ENCODE measurements at regions not wholly inside any gene's neighbourhood (a gene's known extent, or its start where the extent isn't known, plus 50 kb on each side); places are given as distances from the start of the nearest gene placed in this dataset.

DNA sequence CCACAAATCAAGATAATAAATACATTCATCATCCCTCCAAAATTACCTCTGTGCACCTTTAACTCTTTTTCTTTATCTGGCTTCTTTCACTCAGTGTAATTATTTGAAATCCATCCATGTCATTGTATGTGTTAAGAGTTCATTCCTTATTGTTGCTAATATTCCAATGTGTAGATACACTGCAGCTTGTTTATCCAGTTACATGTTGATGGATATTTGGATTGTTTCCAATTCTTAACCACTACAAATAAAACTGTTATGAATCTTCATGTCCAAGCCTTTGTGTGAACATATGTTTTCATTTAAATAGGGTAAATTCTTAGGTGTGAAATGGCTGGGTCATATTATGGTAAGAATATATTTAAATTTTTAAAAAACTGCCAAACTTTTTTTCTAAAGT is 323.3 kb upstream of the NCAM1 start:
- in situ Hi-C loops (cut with MboI; ENCODE audit: low pct_ligation_motif_present in 1 of 4, low pct_unique_long_range_greater_than_20kb in 1 of 4, low sequenced_read_pairs in 3 of 4), result no loop called here
- H3K4me1 ChIP-seq, result no peaks in the 10 kb centered on the region
- intact Hi-C loops (cut with DNase I; ENCODE audit: low total_unique reads), result no loop called here

GRCh38 chr11:112639469-112639868 is 321.8 kb upstream of the NCAM1 start:
- TF ChIP-seq POLR2A (IDR thresholded peaks at IDR 0.05) (no peak), EP300 (IDR thresholded peaks at IDR 0.05; ENCODE audit: low read depth) (no peak), CTCF (IDR thresholded peaks at IDR 0.05) (no peak), POLR2AphosphoS5 (IDR thresholded peaks at IDR 0.05) (no peak)

More for the DNA sequence above, 323.3 kb upstream of the NCAM1 start:
- TF ChIP-seq POLR2AphosphoS5 (IDR thresholded peaks at IDR 0.05) (no peak), EP300 (IDR thresholded peaks at IDR 0.05; ENCODE audit: low read depth) (no peak), POLR2A (IDR thresholded peaks at IDR 0.05) (no peak), CTCF (IDR thresholded peaks at IDR 0.05) (no peak)
- DNase-seq, result no peak
- H3K27ac ChIP-seq, result no peak overlapping the region
- no peak overlapping the region for H3K4me3 ChIP-seq
- no peaks in the 10 kb centered on the region for H3K27me3 ChIP-seq
- no peaks in the 10 kb centered on the region for H3K36me3 ChIP-seq
- H3K9me3 ChIP-seq, result peaks cover 11 to 16% of the 10 kb centered on the region in 2 donors

GRCh38 chr11:112643416-112643815 is 317.8 kb upstream of the NCAM1 start:
- H3K4me3 ChIP-seq, result no peak overlapping the region
- no peaks in the 10 kb centered on the region for H3K36me3 ChIP-seq
- no peaks in the 10 kb centered on the region for H3K4me1 ChIP-seq
- DNase-seq, result no peak
- H3K9me3 ChIP-seq, result peaks cover 11 to 16% of the 10 kb centered on the region in 2 donors
- in situ Hi-C loops (cut with MboI; ENCODE audit: low pct_ligation_motif_present in 1 of 4, low pct_unique_long_range_greater_than_20kb in 1 of 4, low sequenced_read_pairs in 3 of 4), result no loop called here
- TF ChIP-seq POLR2A (IDR thresholded peaks at IDR 0.05) (no peak), CTCF (IDR thresholded peaks at IDR 0.05) (no peak)
- H3K27me3 ChIP-seq, result no peaks in the 10 kb centered on the region
- H3K27ac ChIP-seq, result no peak overlapping the region
- intact Hi-C loops (cut with DNase I; ENCODE audit: low total_unique reads), result no loop called here

More at GRCh38 chr11:112639469-112639868, 321.8 kb upstream of the NCAM1 start:
- in situ Hi-C loops (cut with MboI; ENCODE audit: low pct_ligation_motif_present in 1 of 4, low pct_unique_long_range_greater_than_20kb in 1 of 4, low sequenced_read_pairs in 3 of 4) (no loop called here), intact Hi-C loops (cut with DNase I; ENCODE audit: low total_unique reads) (no loop called here)
- Histone ChIP-seq H3K9me3 (peaks cover 11 to 16% of the 10 kb centered on the region in 2 donors), H3K36me3 (no peaks in the 10 kb centered on the region), H3K27me3 (no peaks in the 10 kb centered on the region), H3K27ac (no peak overlapping the region), H3K4me1 (no peaks in the 10 kb centered on the region), H3K4me3 (no peak overlapping the region)
- no peak for DNase-seq

DNA sequence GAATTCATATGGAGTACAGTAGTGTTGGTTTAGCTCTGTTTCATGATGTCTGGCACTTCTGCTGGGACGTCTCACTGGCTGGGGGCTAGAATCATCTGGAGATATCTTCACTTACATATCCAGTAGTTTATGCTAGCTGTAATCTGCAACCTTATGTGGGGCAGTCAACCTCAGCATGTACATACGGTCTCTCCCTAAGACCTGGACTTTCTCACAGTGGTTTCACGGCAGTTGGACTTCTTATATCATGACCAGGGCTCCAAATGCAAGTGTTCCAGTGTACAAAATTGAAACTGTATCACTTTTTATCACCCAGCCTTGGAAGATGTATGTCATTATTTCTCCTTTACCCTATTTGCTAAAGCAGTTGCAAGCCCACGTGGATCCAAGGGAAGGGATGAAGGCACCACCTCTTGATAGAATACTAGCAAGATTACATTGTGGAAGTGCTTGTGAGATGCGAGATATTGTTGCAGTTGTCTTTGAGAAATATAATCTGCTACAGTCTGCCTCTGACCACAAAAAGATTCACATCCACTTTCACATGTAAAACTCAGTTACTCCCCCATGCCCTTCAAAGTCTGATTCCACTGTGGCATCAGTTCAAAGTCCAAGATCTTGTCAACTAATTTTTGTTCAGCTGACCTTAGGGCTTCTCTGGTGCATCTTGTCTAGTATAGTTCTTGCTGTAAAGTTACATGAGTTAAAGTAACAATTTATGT is 316.6 kb upstream of the NCAM1 start:
- in situ Hi-C loops (cut with MboI; ENCODE audit: low pct_ligation_motif_present in 1 of 4, low pct_unique_long_range_greater_than_20kb in 1 of 4, low sequenced_read_pairs in 3 of 4), result no loop called here
- H3K36me3 ChIP-seq, result no peaks in the 10 kb centered on the region
- no peaks in the 10 kb centered on the region for H3K27me3 ChIP-seq
- WGBS, 2 donors (ENCODE audit: low coverage in 1 of 2), result 75 to 85% methylated on average over 5 of the region's 5 CpGs
- intact Hi-C loops (cut with DNase I; ENCODE audit: low total_unique reads), result no loop called here
- H3K27ac ChIP-seq, result no peak overlapping the region
- no peak for DNase-seq
- H3K9me3 ChIP-seq, result peaks cover 4 to 6% of the 10 kb centered on the region in 2 donors
- TF ChIP-seq POLR2A (IDR thresholded peaks at IDR 0.05), result no peak
- no peak for TF ChIP-seq EP300 (IDR thresholded peaks at IDR 0.05; ENCODE audit: low read depth)
- TF ChIP-seq POLR2AphosphoS5 (IDR thresholded peaks at IDR 0.05), result no peak
- TF ChIP-seq CTCF (IDR thresholded peaks at IDR 0.05), result no peak
- H3K4me3 ChIP-seq, result no peak overlapping the region
- H3K4me1 ChIP-seq, result no peaks in the 10 kb centered on the region

Measured in transverse colon (tissue), 4 donors.